Esophagus squamous epithelium (tissue), 5 donors: ENCODE measurements at regions not wholly inside any gene's neighbourhood (a gene's known extent, or its start where the extent isn't known, plus 50 kb on each side); places are given as distances from the start of the nearest gene placed in this dataset.

ENCODE experiments used
- DNase-seq: peaks from one replicate; lab custom pipeline; 2025; lab: John Stamatoyannopoulos, UW
- H3K27ac ChIP-seq, 4 donors: fragments of 200-600 bp; sonication (generic); one replicate each; pipeline ENCODE4 v1.5.1; 2016 to 2019; ENCODE audit warnings: mild to moderate bottlenecking in 1 of 4
- H3K27me3 ChIP-seq, 4 donors: fragments of 200-600 bp; sonication (generic); 1 replicate in 3 of 4; 2 replicates in 1 of 4; pipeline versions ENCODE4 v1.5.1 to v1.6.0; 2017 to 2021; ENCODE audit warnings: antibody characterized with exemption in 1 of 4
- H3K36me3 ChIP-seq, 3 donors: fragments of 200-600 bp; sonication (generic); one replicate each; pipeline ENCODE4 v1.5.1; 2016 to 2019
- H3K4me1 ChIP-seq, 3 donors: fragments of 200-600 bp; sonication (generic); one replicate each; pipeline ENCODE4 v1.5.1; 2017 to 2019
- H3K4me3 ChIP-seq, 4 donors: fragments of 200-600 bp; sonication (generic); 1 replicate in 3 of 4; 2 replicates in 1 of 4; pipeline ENCODE4 v1.5.1; 2016 to 2019; ENCODE audit warnings: mild to moderate bottlenecking in 2 of 4, moderate library complexity in 1 of 4
- H3K9me3 ChIP-seq, 3 donors: fragments of 200-600 bp; sonication (generic); one replicate each; pipeline ENCODE4 v1.5.1; 2016 to 2019
- POLR2A ChIP-seq, 4 donors: fragments of 450-650 bp; IDR thresholded peaks; one replicate each; pipeline ENCODE4 v1.6.1; 2017; ENCODE audit warnings: antibody characterized with exemption in 4 of 4, mild to moderate bottlenecking in 4 of 4, moderate library complexity in 3 of 4
- WGBS, 2 donors: methylation state at CpG; one replicate each; pipeline ENCODE4 v1.1.5; 2018; 5-methylcytosine and 5-hydroxymethylcytosine counted together
- intact Hi-C: fragments of 100-400 bp; cut with DNase I; formaldehyde crosslinking; loops from one replicate; pipeline ENCODE4 v1.15.0; 2022
- TF ChIP-seq, protein P1 (sequence below), 6 experiments: fragments of 450-650 bp in 4 of 6; fragments of 200-600 bp in 2 of 6; sonication (generic) in 2 of 6; IDR thresholded peaks; one replicate each; pipeline ENCODE4 v1.5.1; 2016 to 2019; ENCODE audit warnings: antibody characterized with exemption in 6 of 6, mild to moderate bottlenecking in 4 of 6, moderate library complexity in 4 of 6
- donor health status: DM: yes; HTN: yes; CAD: no.

- 60 to 65% methylated on average over 4 of the region's 4 CpGs for WGBS, 2 donors
- H3K27me3 ChIP-seq, result no peaks in the 10 kb centered on the region
- no peak overlapping the region for H3K4me3 ChIP-seq
- H3K36me3 ChIP-seq, result no peaks in the 10 kb centered on the region
- TF ChIP-seq POLR2A (IDR thresholded peaks at IDR 0.05), result no peak
- TF ChIP-seq, protein P1, sequence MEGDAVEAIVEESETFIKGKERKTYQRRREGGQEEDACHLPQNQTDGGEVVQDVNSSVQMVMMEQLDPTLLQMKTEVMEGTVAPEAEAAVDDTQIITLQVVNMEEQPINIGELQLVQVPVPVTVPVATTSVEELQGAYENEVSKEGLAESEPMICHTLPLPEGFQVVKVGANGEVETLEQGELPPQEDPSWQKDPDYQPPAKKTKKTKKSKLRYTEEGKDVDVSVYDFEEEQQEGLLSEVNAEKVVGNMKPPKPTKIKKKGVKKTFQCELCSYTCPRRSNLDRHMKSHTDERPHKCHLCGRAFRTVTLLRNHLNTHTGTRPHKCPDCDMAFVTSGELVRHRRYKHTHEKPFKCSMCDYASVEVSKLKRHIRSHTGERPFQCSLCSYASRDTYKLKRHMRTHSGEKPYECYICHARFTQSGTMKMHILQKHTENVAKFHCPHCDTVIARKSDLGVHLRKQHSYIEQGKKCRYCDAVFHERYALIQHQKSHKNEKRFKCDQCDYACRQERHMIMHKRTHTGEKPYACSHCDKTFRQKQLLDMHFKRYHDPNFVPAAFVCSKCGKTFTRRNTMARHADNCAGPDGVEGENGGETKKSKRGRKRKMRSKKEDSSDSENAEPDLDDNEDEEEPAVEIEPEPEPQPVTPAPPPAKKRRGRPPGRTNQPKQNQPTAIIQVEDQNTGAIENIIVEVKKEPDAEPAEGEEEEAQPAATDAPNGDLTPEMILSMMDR (IDR thresholded peaks at IDR 0.05), result no peak
- H3K27ac ChIP-seq, result no peak overlapping the region
- intact Hi-C loops, result no loop called here
- no peak for DNase-seq
- no peaks in the 10 kb centered on the region for H3K4me1 ChIP-seq
- no peaks in the 10 kb centered on the region for H3K9me3 ChIP-seq
These were observed 1364.3 kb downstream of the EFNA5 start for GRCh38 chr5:106306313-106307028.

GRCh38 chr5:106303911-106304310 is 1366.8 kb downstream of the EFNA5 start:
- H3K4me3 ChIP-seq, result no peak overlapping the region

GRCh38 chr5:106292654-106293053 is 1378.1 kb downstream of the EFNA5 start:
- Histone ChIP-seq H3K27me3 (no peaks in the 10 kb centered on the region), H3K4me3 (no peak overlapping the region), H3K4me1 (no peaks in the 10 kb centered on the region), H3K9me3 (no peaks in the 10 kb centered on the region), H3K36me3 (no peaks in the 10 kb centered on the region), H3K27ac (no peak overlapping the region)
- intact Hi-C loops, result no loop called here
- DNase-seq, result no peak
- 25 to 30% methylated on average over 2 of the region's 2 CpGs for WGBS, 2 donors
- TF ChIP-seq POLR2A (IDR thresholded peaks at IDR 0.05), result no peak
- TF ChIP-seq, protein P1 (IDR thresholded peaks at IDR 0.05), result no peak

More at GRCh38 chr5:106303911-106304310, 1366.8 kb downstream of the EFNA5 start:
- 68 to 72% methylated on average over 2 of the region's 2 CpGs for WGBS, 2 donors
- H3K27me3 ChIP-seq, result no peaks in the 10 kb centered on the region
- no peak for DNase-seq
- H3K4me1 ChIP-seq, result no peaks in the 10 kb centered on the region
- H3K9me3 ChIP-seq, result no peaks in the 10 kb centered on the region
- TF ChIP-seq, protein P1 (IDR thresholded peaks at IDR 0.05), result no peak
- TF ChIP-seq POLR2A (IDR thresholded peaks at IDR 0.05), result no peak
- intact Hi-C loops, result no loop called here
- no peaks in the 10 kb centered on the region for H3K36me3 ChIP-seq
- no peak overlapping the region for H3K27ac ChIP-seq

DNA sequence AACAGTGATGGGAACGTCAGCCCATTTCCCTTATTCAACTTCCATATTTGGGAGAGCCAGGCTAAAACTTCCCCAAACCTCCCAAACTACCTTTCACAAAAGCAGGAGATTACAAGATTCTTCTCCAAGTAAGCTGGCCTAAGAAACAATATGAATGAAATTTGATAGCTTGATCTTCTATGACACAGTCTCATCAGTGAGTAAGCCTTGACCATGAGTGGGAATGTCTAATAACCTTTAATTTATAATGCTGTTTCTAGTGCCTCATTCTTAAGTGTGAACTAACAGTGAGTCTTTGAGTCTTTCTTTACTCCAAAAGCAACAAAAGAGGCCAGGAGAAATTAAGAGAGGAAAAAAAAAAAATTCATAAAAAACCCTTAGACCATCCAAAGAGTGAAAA is 1379.9 kb downstream of the EFNA5 start:
- no peak for DNase-seq
- Histone ChIP-seq H3K4me1 (no peaks in the 10 kb centered on the region), H3K36me3 (no peaks in the 10 kb centered on the region), H3K4me3 (no peak overlapping the region), H3K9me3 (no peaks in the 10 kb centered on the region), H3K27ac (no peak overlapping the region), H3K27me3 (no peaks in the 10 kb centered on the region)
- no peak for TF ChIP-seq POLR2A (IDR thresholded peaks at IDR 0.05)
- TF ChIP-seq, protein P1 (IDR thresholded peaks at IDR 0.05), result no peak
- WGBS, 2 donors, result 38 to 72% methylated on average over 1 of the region's 1 CpG
- intact Hi-C loops, result no loop called here

GRCh38 chr5:106288979-106289378 is 1381.8 kb downstream of the EFNA5 start:
- Histone ChIP-seq H3K4me3 (no peak overlapping the region), H3K27ac (no peak overlapping the region), H3K4me1 (no peaks in the 10 kb centered on the region), H3K27me3 (no peaks in the 10 kb centered on the region), H3K9me3 (no peaks in the 10 kb centered on the region), H3K36me3 (no peaks in the 10 kb centered on the region)
- TF ChIP-seq, protein P1 (IDR thresholded peaks at IDR 0.05), result no peak
- 53% methylated on average over 3 of the region's 3 CpGs for WGBS, 2 donors
- DNase-seq, result no peak
- intact Hi-C loops, result no loop called here
